ENCODE measurements at regions not wholly inside any gene's neighbourhood (a gene's known extent, or its start where the extent isn't known, plus 50 kb on each side); places are given as distances from the start of the nearest gene placed in this dataset.
"Not testable (repeated sequence)": the region's sequence is repeated elsewhere in the genome, so short reads cannot be mapped to it uniquely, and the experiment has no call there.

DNA sequence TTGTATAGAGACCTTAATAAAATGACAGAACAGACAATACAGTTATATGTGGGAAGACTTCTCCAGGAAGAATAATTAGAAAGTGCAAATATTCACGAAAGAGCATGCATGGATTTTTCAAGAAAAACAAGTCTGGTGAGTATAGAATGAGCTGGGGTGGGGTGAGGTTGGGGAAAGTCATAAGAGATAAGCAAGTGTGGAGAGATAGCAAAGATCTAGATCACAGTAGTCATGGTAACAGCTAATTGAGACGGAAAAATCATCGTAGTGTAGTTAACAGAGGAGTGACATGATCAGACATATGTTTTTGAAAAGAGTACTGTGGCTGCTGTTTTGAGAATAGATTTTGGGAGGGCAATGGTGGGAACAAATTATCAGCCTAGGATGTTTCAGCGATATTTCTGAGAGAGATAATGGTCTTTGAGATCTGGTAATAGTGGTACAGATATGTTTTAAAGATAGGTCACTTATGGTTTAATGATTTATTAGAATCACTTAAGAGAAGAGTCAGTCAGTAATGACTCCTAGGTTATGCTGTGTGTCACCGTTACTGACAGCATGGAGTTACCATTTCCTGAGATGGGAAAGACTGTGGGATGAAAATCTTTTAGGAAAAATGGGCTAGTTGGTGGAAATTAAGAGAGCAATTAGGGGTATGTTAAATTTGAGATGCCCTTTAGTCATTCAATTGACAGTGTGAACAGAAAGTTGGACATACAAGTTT lies 248.5 kb upstream of the SLC8A1 start:
- no peak overlapping the region for H3K4me3 ChIP-seq (replicated peaks in 1 of 2; ENCODE audit: low read depth in 2 of 2, low read length in 2 of 2)
- TF ChIP-seq, protein P1, sequence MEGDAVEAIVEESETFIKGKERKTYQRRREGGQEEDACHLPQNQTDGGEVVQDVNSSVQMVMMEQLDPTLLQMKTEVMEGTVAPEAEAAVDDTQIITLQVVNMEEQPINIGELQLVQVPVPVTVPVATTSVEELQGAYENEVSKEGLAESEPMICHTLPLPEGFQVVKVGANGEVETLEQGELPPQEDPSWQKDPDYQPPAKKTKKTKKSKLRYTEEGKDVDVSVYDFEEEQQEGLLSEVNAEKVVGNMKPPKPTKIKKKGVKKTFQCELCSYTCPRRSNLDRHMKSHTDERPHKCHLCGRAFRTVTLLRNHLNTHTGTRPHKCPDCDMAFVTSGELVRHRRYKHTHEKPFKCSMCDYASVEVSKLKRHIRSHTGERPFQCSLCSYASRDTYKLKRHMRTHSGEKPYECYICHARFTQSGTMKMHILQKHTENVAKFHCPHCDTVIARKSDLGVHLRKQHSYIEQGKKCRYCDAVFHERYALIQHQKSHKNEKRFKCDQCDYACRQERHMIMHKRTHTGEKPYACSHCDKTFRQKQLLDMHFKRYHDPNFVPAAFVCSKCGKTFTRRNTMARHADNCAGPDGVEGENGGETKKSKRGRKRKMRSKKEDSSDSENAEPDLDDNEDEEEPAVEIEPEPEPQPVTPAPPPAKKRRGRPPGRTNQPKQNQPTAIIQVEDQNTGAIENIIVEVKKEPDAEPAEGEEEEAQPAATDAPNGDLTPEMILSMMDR (IDR thresholded peaks at IDR 0.05; ENCODE audit: low read depth, low read length): no peak
- no peak for DNase-seq (ENCODE audit: low read depth in 2 of 2)

DNA sequence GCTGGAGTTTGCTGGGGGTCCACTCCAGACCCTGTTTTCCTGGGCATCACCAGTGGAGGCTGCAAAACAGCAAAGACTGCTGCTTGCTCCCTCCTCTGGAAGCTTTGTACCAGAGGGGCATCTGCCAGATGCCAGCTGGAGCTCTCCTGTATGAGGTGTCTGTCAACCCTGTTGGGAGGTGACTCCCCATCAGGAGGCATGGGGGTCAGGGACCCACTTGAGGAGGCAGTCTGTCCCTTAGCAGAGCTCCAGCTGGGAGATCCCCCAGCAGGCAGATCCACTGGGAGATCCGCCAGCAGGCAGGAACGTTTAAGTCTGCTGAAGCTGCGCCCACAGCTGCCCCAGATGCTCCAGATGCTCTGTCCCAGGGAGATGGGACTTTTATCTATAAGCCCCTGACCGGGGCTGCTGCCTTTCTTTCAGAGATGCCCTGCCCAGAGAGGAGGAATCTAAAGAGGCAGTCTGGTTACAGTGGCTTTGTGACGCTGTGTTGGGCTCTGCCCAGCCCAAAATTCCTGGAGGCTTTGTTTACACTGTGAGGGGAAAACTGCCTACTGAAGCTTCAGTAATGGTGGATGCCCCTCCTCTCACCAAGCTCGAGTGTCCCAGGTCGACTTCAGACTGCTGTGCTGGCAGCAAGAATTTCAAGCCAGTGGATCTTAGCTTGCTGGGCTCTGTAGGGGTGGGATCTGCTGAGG lies 260.5 kb upstream of the SLC8A1 start:
- not testable (repeated sequence) for H3K4me3 ChIP-seq (replicated peaks in 1 of 2; ENCODE audit: low read depth in 2 of 2, low read length in 2 of 2); DNase-seq (ENCODE audit: low read depth in 2 of 2)

DNA sequence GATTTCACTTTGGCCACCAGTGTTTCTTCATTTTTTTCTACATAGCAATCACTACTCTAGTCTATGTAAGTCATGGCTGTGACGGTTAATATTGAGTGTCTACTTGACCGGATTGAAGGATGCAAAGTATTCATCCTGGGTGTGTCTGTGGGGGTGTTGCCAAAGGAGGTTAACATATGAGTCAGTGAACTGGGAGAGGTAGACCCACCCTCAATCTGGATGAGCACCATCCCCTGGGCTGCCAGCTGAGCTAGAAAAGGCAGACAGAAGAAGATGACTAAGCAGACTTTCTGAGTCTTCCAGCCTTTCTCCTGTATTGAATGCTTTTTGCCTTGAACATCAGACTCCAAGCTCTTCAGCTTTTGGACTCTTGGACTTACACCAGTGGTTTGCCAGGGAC lies 265.0 kb upstream of the SLC8A1 start:
- TF ChIP-seq, protein P1 (IDR thresholded peaks at IDR 0.05; ENCODE audit: low read depth, low read length): no peak
- H3K4me3 ChIP-seq (replicated peaks in 1 of 2; ENCODE audit: low read depth in 2 of 2, low read length in 2 of 2): no peak overlapping the region
- peak; percentile 8 to 88 for DNase-seq (ENCODE audit: low read depth in 2 of 2)

DNA sequence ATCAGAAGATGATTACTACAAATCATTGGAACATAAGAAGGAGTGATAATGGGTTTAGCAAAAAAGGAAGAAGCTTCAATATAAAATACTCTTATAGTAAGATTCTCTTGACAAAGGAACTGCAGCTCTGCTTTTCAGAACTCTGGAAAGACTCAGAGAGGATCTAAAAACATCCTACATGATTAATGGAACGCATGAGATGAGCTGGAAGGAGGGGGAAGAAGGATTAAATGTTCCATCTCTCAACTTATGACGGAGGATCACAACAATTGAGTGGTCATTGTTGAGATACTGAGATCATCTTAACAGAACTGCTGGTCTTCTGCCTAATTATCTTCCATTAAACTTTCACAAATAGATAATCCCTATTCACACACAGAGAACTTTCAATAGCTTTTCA lies 267.5 kb upstream of the SLC8A1 start:
- no peak overlapping the region for H3K4me3 ChIP-seq (replicated peaks in 1 of 2; ENCODE audit: low read depth in 2 of 2, low read length in 2 of 2)
- DNase-seq (ENCODE audit: low read depth in 2 of 2): no peak
- TF ChIP-seq, protein P1 (IDR thresholded peaks at IDR 0.05; ENCODE audit: low read depth, low read length): no peak

DNA sequence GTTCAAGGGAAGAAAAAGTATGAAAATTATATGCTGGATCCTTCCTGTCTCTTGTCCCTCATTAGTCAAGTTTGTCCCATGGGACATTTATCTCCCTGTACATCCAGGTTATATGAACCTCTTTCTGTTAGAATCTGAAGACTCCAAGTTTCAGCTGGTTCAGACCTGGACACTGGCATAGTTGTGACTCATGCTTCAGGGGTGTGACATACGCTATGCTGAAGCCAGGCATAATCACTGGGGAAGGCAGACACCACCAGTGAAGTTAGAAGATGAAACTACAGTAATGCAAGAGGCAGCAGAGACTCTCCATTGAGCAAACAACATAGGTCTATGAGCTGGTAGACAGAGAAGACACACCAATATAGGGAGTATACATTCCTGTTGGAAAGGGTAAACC lies 269.7 kb upstream of the SLC8A1 start:
- TF ChIP-seq, protein P1 (IDR thresholded peaks at IDR 0.05; ENCODE audit: low read depth, low read length): no peak
- no peak overlapping the region for H3K4me3 ChIP-seq (replicated peaks in 1 of 2; ENCODE audit: low read depth in 2 of 2, low read length in 2 of 2)
- DNase-seq (ENCODE audit: low read depth in 2 of 2): peak in 1 of 2 donors; percentile 47

DNA sequence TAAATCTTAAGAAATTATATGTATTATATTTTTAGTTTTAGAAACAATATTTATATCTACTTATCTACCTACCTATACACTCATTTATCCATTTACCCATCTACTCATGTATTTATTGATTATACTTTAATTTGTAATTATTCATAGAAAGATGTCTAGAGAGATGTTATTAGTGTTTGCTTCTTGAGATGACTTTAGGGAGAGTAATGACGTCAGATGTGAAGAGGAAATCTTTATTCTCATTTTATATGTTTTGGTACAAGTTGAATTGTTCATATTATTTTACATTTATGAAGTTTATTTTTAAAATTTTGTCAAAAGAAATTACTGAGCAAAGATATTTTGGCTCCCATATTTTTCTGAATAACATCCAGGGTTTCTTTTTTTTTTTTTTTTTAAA lies 271.3 kb upstream of the SLC8A1 start:
- no peak for DNase-seq (ENCODE audit: low read depth in 2 of 2)
- no peak overlapping the region for H3K4me3 ChIP-seq (replicated peaks in 1 of 2; ENCODE audit: low read depth in 2 of 2, low read length in 2 of 2)
- TF ChIP-seq, protein P1 (IDR thresholded peaks at IDR 0.05; ENCODE audit: low read depth, low read length): no peak

DNA sequence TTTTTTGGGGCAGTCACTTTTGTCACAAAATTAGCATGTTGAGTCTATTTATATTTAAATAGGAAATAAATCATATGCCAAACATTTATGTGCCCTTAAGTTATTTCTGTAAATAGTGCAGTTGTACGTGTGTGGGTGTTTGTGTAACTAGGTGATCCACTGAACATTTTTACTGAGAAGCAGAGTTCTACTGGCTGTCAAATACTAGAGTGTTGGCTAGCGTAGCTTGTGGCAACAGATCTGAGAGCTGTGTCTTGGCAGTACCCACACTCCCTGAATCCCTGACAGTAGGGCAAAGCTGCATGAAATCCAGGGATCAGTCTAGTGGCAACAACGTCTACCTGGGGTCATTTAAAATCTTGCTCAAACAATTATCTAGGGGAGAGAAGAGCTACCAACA lies 273.1 kb upstream of the SLC8A1 start:
- no peak overlapping the region for H3K4me3 ChIP-seq (replicated peaks in 1 of 2; ENCODE audit: low read depth in 2 of 2, low read length in 2 of 2)
- TF ChIP-seq, protein P1 (IDR thresholded peaks at IDR 0.05; ENCODE audit: low read depth, low read length): no peak
- no peak for DNase-seq (ENCODE audit: low read depth in 2 of 2)

All from cardiac fibroblast (primary cell).